Caki2 (cell line): ENCODE measurements at regions not wholly inside any gene's neighbourhood (a gene's known extent, or its start where the extent isn't known, plus 50 kb on each side); places are given as distances from the start of the nearest gene placed in this dataset.
"Not testable (repeated sequence)": the region's sequence is repeated elsewhere in the genome, so short reads cannot be mapped to it uniquely, and the experiment has no call there.

Experiments
- DNase-seq: peaks from one replicate; pipeline ENCODE4 v3.0.0-alpha.2; 2015; ENCODE audit warnings: low read depth
- in situ Hi-C: cut with HindIII; loops from 2 replicates; pipeline ENCODE4 v1.10.0; 2016; ENCODE audit warnings: low sequenced_read_pairs, low pct_unique_long_range_greater_than_20kb, mixed read lengths

DNA sequence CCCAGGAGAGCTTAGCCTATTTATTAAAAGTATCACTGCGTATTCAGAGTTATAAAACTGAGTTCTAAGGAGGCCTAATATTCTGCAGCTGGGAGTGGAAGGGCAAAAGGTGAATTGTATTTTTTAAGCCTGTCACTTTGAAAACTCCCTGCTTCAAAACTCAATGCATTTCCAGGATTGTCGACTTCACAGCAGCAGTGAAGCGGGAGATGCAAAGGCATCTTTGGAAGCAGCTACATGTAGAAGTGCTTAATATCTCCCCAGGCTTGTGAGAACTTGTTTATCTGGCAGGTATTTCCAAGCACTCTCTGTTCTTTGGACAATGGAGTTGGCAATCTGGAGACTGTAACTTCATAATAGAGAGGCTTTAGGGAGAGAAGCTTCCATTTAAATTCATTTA, 717.5 kb upstream of the SLIT2 start:
- in situ Hi-C loops = no loop called here
- no peak for DNase-seq

DNA sequence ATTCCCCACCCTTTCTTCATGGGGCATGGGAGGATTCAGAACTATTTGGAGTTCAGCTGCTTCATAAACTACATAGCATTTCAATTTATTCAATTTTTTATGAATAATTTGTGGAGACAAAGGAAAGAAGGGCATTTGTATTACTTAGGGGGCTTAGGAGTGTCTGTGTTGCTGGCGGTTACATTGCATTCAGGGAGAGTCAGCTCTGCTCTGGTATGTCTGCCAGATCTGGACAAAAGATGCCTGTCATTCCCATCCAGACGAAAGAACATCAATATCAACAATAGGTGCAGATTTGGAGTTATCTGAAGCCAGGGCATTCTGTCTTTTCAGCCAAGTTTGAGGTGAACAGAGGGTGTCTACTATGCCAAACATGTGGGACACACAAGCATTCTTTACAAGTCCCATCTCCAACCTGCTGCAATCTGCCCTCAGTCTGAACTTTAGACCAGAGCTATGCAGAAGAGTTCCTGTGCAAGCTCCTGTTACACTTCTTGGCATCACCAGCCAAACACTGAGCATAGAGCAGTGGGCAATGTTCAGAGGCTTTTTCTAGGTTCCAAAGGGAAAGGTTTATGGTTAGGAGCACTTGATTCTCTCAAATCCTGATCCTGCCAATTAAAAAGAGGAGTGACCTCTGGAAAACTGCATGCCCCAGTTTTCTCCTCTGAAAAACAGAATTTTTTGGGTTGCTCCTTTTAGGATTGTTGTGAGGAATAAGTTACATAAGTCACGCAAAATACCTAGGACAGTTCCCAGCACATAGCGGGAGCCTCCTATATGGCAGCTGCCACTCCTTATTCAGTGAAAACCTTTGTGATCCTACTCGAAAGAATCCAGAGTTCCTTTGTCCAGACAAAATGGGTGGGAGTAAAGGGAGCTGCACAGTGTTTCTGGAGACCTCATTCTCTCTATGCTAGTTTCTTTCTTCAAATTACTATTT, 719.5 kb upstream of the SLIT2 start:
- DNase-seq = no peak
- in situ Hi-C loops = no loop called here

DNA sequence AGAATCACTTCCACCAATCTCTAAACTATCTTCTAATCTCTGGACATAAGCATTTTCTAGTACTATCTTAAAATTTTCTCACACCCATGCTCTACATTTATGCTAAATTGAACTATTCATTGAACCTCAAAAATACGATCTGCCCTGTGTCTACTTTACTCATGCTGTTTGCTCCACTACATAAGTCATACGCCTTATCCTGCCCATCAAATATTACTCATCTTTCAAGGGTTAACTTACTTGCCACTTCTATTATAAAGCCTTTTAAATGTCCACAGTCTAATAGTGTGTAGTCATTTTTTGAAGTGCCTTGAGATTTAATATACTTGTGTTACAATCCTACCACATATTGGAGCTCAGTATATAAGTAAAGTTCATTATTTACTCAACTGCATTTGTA, 727.7 kb upstream of the SLIT2 start:
- DNase-seq = no peak
- in situ Hi-C loops = no loop called here

- no peak for DNase-seq
- in situ Hi-C loops = no loop called here
These were observed 728.7 kb upstream of the SLIT2 start for GRCh38 chr4:19522966-19523365.

DNA sequence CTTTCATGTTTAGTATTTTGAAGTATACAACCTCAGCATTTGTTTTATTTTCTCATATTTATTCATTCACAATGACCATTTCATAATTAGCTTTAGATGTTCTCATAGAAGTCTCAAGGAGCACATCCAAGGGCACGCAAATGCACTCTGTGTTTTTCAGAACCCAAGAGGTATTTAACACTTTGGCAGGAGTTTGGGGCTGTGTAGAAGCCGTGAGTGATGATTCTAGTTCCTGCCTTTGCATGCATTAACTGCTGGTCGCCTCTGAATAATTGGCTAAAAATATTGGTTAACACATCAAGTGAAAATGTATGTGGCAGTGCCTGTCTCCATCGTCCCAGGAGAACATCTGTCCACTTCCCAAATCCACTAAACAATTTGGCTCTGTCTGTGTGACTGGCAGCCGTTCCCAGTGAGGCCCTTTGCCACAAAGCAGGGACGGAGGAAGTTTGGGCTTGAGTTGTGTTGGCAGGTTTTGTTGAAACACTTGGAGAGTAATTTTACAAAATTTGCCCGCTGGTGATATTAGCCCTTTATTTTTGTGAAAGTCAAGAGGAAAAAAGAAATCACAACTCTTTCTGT, 730.7 kb upstream of the SLIT2 start:
- DNase-seq = no peak
- in situ Hi-C loops = no loop called here

- no peak for DNase-seq
- in situ Hi-C loops = no loop called here
These were observed 737.2 kb upstream of the SLIT2 start for GRCh38 chr4:19514276-19515070.

DNA sequence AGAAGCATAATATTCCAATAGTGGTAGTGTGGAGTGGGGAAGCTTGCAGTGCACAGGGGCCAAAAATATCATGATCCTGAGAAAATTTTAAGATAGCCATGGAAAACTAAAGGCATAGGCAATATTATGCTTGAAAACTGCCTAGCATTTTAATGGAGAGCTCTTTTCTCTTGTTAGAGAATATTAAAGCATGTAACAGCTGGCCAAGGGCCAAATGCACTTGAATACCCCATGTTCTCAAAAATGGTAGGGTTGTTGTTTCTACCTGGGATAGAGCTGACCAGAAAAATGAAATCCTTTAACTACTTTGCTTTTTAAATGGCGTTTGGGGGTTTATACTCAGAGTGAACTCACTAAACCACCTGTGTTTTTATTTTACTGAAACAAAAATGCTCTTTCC, 739.6 kb upstream of the SLIT2 start:
- in situ Hi-C loops = no loop called here
- DNase-seq = no peak

- no peak for DNase-seq
- in situ Hi-C loops = no loop called here
These were observed 740.7 kb upstream of the SLIT2 start for GRCh38 chr4:19510993-19511392.

GRCh38 chr4:19508442-19508841, 743.3 kb upstream of the SLIT2 start:
- DNase-seq = no peak
- in situ Hi-C loops = no loop called here

GRCh38 chr4:19497705-19498104, 754.0 kb upstream of the SLIT2 start:
- in situ Hi-C loops = no loop called here
- DNase-seq = no peak

- DNase-seq = no peak
- in situ Hi-C loops = no loop called here
These were observed 754.9 kb upstream of the SLIT2 start for GRCh38 chr4:19496756-19497155.

- in situ Hi-C loops = no loop called here
- DNase-seq = no peak
These were observed 756.7 kb upstream of the SLIT2 start for GRCh38 chr4:19494961-19495360.

- no peak for DNase-seq
- in situ Hi-C loops = no loop called here
These were observed 759.1 kb upstream of the SLIT2 start for GRCh38 chr4:19492606-19493005.

DNA sequence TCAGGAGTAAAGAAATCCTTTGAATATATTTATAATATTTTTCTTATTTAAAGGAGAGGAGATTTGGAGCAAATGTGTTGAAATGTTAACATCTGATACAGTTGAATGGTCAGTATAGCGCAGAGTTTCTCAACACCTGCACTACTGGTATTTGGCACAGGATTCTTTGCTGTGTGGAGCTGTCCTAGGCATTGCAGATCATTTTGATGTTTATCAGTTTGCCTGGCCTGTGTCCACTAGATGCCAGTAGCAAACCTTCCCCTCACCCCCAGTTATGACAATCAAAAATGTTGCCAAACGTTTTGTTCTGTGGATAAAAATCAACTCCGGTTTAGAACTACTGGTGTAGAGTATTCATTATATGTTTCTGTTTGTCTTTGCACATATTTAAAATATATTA, 765.3 kb upstream of the SLIT2 start:
- in situ Hi-C loops = no loop called here
- peak; percentile 14 for DNase-seq

GRCh38 chr4:19478791-19479190, 772.9 kb upstream of the SLIT2 start:
- no peak for DNase-seq
- in situ Hi-C loops = no loop called here

DNA sequence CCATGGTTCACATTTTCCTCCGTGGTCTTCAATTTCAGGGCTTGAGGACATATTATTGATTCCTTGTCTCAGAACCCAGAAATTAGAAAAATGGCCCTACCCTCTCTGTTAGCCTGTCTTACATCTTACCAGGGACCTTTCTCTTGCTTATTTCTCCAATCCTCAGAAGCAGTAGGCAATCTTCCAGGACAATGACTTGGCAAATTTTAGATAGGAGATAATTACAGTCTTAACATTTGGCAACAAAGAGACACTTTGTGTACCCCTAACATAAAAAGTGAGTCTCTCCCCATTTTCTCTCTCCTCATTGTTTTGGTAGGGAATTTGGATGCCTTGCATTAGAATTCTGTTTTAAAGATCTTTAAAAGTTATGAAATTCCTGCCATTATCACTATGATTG, 778.1 kb upstream of the SLIT2 start:
- peak; percentile 25 for DNase-seq
- in situ Hi-C loops = no loop called here

DNA sequence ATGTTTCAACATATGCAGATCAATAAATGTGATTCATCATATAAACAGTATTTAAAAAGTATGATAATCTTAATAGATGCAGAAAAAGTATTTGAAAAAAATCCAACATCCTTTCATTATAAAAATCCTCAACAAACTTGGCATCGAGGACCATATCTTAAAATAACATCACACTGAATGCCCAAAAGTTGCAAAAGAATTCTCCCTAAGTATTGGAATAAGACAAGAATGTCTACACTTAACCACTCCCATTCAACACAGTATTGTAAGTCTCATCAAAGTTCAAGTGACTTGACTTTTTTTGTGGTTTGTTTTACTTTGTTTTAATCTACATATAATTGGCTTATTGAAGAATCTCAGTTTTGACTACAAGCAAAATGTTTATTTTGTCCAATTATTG, 779.0 kb upstream of the SLIT2 start:
- DNase-seq = no peak
- in situ Hi-C loops = no loop called here

DNA sequence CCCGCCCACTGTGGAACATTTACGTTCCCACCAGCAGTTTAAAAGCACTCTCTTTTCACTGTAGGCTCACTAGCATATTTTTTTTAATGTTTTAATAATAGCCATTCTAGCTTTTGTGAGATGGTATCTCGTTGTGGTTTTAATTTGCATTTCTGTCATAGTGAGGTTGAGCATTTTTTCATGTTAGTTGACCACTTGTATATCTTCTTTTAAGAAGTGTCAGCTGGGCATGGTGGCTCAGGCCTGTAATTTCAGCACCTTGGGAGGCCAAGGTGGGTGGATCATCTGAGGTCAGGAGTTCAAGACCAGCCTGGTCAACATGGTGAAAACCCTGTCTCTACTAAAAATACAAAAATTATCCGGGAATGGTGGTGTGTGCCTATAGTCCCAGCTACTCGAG, 781.7 kb upstream of the SLIT2 start:
- in situ Hi-C loops, DNase-seq: not testable (repeated sequence)

GRCh38 chr4:19462117-19462516, 789.6 kb upstream of the SLIT2 start:
- no peak for DNase-seq
- in situ Hi-C loops = no loop called here
